ENCODE measurements at regions not wholly inside any gene's neighbourhood (a gene's known extent, or its start where the extent isn't known, plus 50 kb on each side); places are given as distances from the start of the nearest gene placed in this dataset.

GRCh38 chr5:54602475-54602874 lies 84.9 kb downstream of the SNX18 start:
- FAIRE-seq = no peak

GRCh38 chr5:54601411-54602230 lies 84.1 kb downstream of the SNX18 start:
- FAIRE-seq = no peak

Measured in colon (tissue), 2 donors.